Panc1 (cell line): ENCODE measurements at regions not wholly inside any gene's neighbourhood (a gene's known extent, or its start where the extent isn't known, plus 50 kb on each side); places are given as distances from the start of the nearest gene placed in this dataset.

Experiments used
- ATAC-seq: fragments of 200-7000 bp; cut with Tn5 transposase; 2 replicates; pipeline ENCODE4 v1.9.1; 2020; ENCODE audit warnings: mild to moderate bottlenecking, moderate library complexity
- BruUV-seq: library from RNA; stranded (reverse); fragments of 400-500 nt; replicated peaks from 2 replicates; lab custom pipeline; 2021; lab: Mats Ljungman, UMichigan
- CTCF ChIA-PET: fragments of 300-600 bp; sonication (Branson Sonifier 250); formaldehyde crosslinking; loops from one replicate; lab custom pipeline; 2022; ENCODE audit warnings: antibody characterized with exemption; lab: Charles Lee
- POLR2A ChIA-PET: fragments of 300-600 bp; sonication (Branson Sonifier 250); formaldehyde crosslinking; loops from one replicate; lab custom pipeline; 2022; ENCODE audit warnings: antibody characterized with exemption; lab: Charles Lee
- DNase-seq: peaks from one replicate; pipeline ENCODE4 v3.0.0-alpha.2; 2010; ENCODE audit warnings: low read depth, low spot score
- H3K27ac ChIP-seq: 2 replicates; pipeline ENCODE4 v1.5.1; 2011; ENCODE audit warnings: mild to moderate bottlenecking, low read length, inconsistent platforms
- H3K27me3 ChIP-seq: fragments of 200-500 bp; sonication (Bioruptor generic); 2 replicates; pipeline ENCODE4 v1.6.0; 2014; ENCODE audit warnings: low read length, inconsistent platforms; ENCODE audit not compliant: control insufficient read depth, insufficient read depth
- H3K36me3 ChIP-seq: fragments of 200-500 bp; sonication (Bioruptor generic); 2 replicates; pipeline ENCODE4 v1.5.1; 2014; ENCODE audit warnings: inconsistent platforms, mild to moderate bottlenecking, low read length, moderate library complexity; ENCODE audit not compliant: control insufficient read depth, insufficient read depth
- H3K4me1 ChIP-seq: 2 replicates; pipeline ENCODE4 v1.5.1; 2011; ENCODE audit warnings: inconsistent platforms, mild to moderate bottlenecking, low read length, moderate library complexity; ENCODE audit not compliant: control insufficient read depth, insufficient read depth
- H3K4me3 ChIP-seq, 2 experiments: 2 replicates each; pipeline ENCODE4 v1.5.1; 2011 to 2012; ENCODE audit warnings: low read depth in 2 of 2, low read length in 2 of 2, mild to moderate bottlenecking in 2 of 2, inconsistent platforms in 1 of 2, moderate library complexity in 1 of 2
- H3K9me3 ChIP-seq: fragments of 200-500 bp; sonication (Bioruptor generic); 2 replicates; pipeline ENCODE4 v1.5.1; 2014; ENCODE audit warnings: low read depth, mild to moderate bottlenecking, inconsistent platforms, low read length, moderate library complexity; ENCODE audit not compliant: control insufficient read depth, insufficient read depth
- POLR2AphosphoS5 ChIP-seq: IDR thresholded peaks from 2 replicates; pipeline ENCODE4 v1.6.1; 2012; ENCODE audit warnings: mild to moderate bottlenecking, low read depth, low read length, moderate library complexity
- REST ChIP-seq, 2 experiments: IDR thresholded peaks; 2 replicates each; pipeline ENCODE4 v1.6.1; 2011 to 2012; ENCODE audit warnings: low read depth in 2 of 2, control low read depth in 1 of 2, low read length in 1 of 2, mild to moderate bottlenecking in 1 of 2, moderate library complexity in 1 of 2; ENCODE audit not compliant: insufficient read depth in 1 of 2
- SIN3A ChIP-seq: IDR thresholded peaks from 2 replicates; pipeline ENCODE4 v1.6.1; 2012; ENCODE audit warnings: low read depth, mild to moderate bottlenecking, low read length, moderate library complexity, borderline replicate concordance; ENCODE audit not compliant: insufficient read depth
- TCF7L2 ChIP-seq: IDR thresholded peaks from 2 replicates; pipeline ENCODE4 v1.6.1; 2011; ENCODE audit warnings: mild to moderate bottlenecking, low read depth, low read length, inconsistent platforms
- in situ Hi-C: cut with HindIII; loops from 2 replicates; pipeline ENCODE4 v1.10.0; 2016; ENCODE audit warnings: low sequenced_read_pairs, low pct_unique_long_range_greater_than_20kb
- intact Hi-C: fragments of 100-400 bp; cut with micrococcal nuclease; formaldehyde crosslinking; loops from one replicate; pipeline ENCODE4 v1.10.0; 2022; ENCODE audit not compliant: unreplicated experiment
- TF ChIP-seq, protein P1 (sequence below): fragments of 450-650 bp; IDR thresholded peaks from 2 replicates; pipeline ENCODE4 v1.5.1; 2017; ENCODE audit warnings: mild to moderate bottlenecking

- no TSS peak for BruUV-seq
- no peak for TF ChIP-seq POLR2AphosphoS5
- no peak for TF ChIP-seq REST (IDR thresholded peaks at IDR 0.05; ENCODE audit: insufficient read depth in 1 of 2, low read depth in 2 of 2, low read length in 1 of 2)
- TF ChIP-seq SIN3A: no peak
- TF ChIP-seq TCF7L2: no peak
- TF ChIP-seq, protein P1, sequence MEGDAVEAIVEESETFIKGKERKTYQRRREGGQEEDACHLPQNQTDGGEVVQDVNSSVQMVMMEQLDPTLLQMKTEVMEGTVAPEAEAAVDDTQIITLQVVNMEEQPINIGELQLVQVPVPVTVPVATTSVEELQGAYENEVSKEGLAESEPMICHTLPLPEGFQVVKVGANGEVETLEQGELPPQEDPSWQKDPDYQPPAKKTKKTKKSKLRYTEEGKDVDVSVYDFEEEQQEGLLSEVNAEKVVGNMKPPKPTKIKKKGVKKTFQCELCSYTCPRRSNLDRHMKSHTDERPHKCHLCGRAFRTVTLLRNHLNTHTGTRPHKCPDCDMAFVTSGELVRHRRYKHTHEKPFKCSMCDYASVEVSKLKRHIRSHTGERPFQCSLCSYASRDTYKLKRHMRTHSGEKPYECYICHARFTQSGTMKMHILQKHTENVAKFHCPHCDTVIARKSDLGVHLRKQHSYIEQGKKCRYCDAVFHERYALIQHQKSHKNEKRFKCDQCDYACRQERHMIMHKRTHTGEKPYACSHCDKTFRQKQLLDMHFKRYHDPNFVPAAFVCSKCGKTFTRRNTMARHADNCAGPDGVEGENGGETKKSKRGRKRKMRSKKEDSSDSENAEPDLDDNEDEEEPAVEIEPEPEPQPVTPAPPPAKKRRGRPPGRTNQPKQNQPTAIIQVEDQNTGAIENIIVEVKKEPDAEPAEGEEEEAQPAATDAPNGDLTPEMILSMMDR: no peak
- no peak overlapping the region for H3K27ac ChIP-seq
- DNase-seq: no peak
- no peak for ATAC-seq
- intact Hi-C loops (no loop called here), in situ Hi-C loops (no loop called here)
- no peaks in the 10 kb centered on the region for H3K9me3 ChIP-seq
- CTCF ChIA-PET: no interaction called here
- no peaks in the 10 kb centered on the region for H3K36me3 ChIP-seq
- H3K27me3 ChIP-seq: no peaks in the 10 kb centered on the region
- H3K4me1 ChIP-seq: no peaks in the 10 kb centered on the region
- H3K4me3 ChIP-seq: no peak overlapping the region
- POLR2A ChIA-PET: no interaction called here
Observed at GRCh38 chrX:11960031-11960430, 178.2 kb upstream of the FRMPD4 start.

DNA sequence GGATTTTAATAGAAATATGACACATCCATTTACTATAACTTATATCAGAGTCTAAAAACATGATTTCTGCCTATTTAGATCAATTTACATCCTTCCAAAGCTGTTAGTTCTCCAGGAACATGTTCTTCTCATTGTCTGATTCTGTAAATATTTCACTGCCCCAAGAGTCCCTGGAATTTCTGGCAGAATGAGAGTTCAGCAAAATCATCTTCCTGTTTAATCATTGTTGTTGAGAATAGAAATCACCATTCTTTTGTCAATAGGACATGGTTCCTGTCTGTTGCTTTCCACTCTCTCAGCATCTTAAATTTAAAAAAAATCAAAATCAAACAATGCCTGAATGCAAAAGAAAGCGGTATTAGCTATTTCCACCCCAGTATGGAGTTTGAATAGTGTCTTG is 172.8 kb upstream of the FRMPD4 start:
- in situ Hi-C loops: no loop called here
- ATAC-seq (no peak), DNase-seq (no peak)
- ChIA-PET POLR2A (no interaction called here), CTCF (no interaction called here)
- H3K27me3 ChIP-seq: no peaks in the 10 kb centered on the region
- no peaks in the 10 kb centered on the region for H3K4me1 ChIP-seq
- no peak overlapping the region for H3K4me3 ChIP-seq
- no peaks in the 10 kb centered on the region for H3K9me3 ChIP-seq
- no TSS peak for BruUV-seq
- H3K36me3 ChIP-seq: no peaks in the 10 kb centered on the region
- intact Hi-C loops: no loop called here
- TF ChIP-seq TCF7L2 (no peak), REST (IDR thresholded peaks at IDR 0.05; ENCODE audit: insufficient read depth in 1 of 2, low read depth in 2 of 2, low read length in 1 of 2) (no peak), POLR2AphosphoS5 (no peak)
- TF ChIP-seq, protein P1: no peak
- no peak overlapping the region for H3K27ac ChIP-seq
